Peyer's patch (tissue), 4 donors: ENCODE measurements at regions not wholly inside any gene's neighbourhood (a gene's known extent, or its start where the extent isn't known, plus 50 kb on each side); places are given as distances from the start of the nearest gene placed in this dataset.
"Not testable (repeated sequence)": the region's sequence is repeated elsewhere in the genome, so short reads cannot be mapped to it uniquely, and the experiment has no call there.

ENCODE experiments used
- DNase-seq, 3 donors: peaks; one replicate each; pipeline ENCODE4 v3.0.0-alpha.2; 2017 to 2019
- H3K27ac ChIP-seq, 4 donors: fragments of 200-600 bp; sonication (generic); one replicate each; pipeline ENCODE4 v1.5.1; 2016 to 2019
- H3K27me3 ChIP-seq, 2 donors: fragments of 200-600 bp; sonication (generic); one replicate each; pipeline ENCODE4 v1.5.1; 2019
- H3K36me3 ChIP-seq, 3 donors: fragments of 200-600 bp; sonication (generic); one replicate each; pipeline ENCODE4 v1.5.1; 2016 to 2019
- H3K4me1 ChIP-seq, 4 donors: fragments of 200-600 bp; sonication (generic); one replicate each; pipeline ENCODE4 v1.5.1; 2016 to 2019
- H3K4me3 ChIP-seq, 4 donors: fragments of 200-600 bp; sonication (generic); 1 replicate in 3 of 4; 2 replicates in 1 of 4; pipeline ENCODE4 v1.5.1; 2016 to 2019; ENCODE audit warnings: mild to moderate bottlenecking in 1 of 4
- H3K9me3 ChIP-seq, 4 donors: fragments of 200-600 bp; sonication (generic); one replicate each; pipeline ENCODE4 v1.5.1; 2016 to 2019; ENCODE audit warnings: mild to moderate bottlenecking in 1 of 4
- CTCF ChIP-seq, 6 experiments: fragments of 450-650 bp in 4 of 6; fragments of 200-600 bp in 2 of 6; sonication (generic) in 1 of 6; IDR thresholded peaks; one replicate each; pipeline ENCODE4 v1.5.1; 2017 to 2019; ENCODE audit warnings: antibody characterized with exemption in 6 of 6, mild to moderate bottlenecking in 3 of 6, moderate library complexity in 1 of 6
- POLR2A ChIP-seq, 2 donors: fragments of 450-650 bp; IDR thresholded peaks; one replicate each; pipeline ENCODE4 v1.5.1; 2017; ENCODE audit warnings: antibody characterized with exemption in 2 of 2, mild to moderate bottlenecking in 2 of 2, moderate library complexity in 2 of 2

- Histone ChIP-seq H3K36me3 (no peaks in the 10 kb centered on the region), H3K4me3 (no peak overlapping the region), H3K27me3 (no peaks in the 10 kb centered on the region), H3K4me1 (no peaks in the 10 kb centered on the region), H3K9me3 (peaks cover 0 to 4% (median 0%) of the 10 kb centered on the region in 4 donors), H3K27ac (no peak overlapping the region)
- TF ChIP-seq POLR2A (IDR thresholded peaks at IDR 0.05) (no peak), CTCF (IDR thresholded peaks at IDR 0.05) (no peak)
- no peak for DNase-seq
Observed at GRCh38 chr1:60849401-60849800, 233.0 kb upstream of the NFIA start.

GRCh38 chr1:60848583-60849188 is 233.7 kb upstream of the NFIA start:
- H3K4me1 ChIP-seq, result no peaks in the 10 kb centered on the region
- no peak for DNase-seq
- no peaks in the 10 kb centered on the region for H3K27me3 ChIP-seq
- no peak overlapping the region for H3K4me3 ChIP-seq
- H3K9me3 ChIP-seq, result peaks cover 0 to 4% (median 0%) of the 10 kb centered on the region in 4 donors
- no peak overlapping the region for H3K27ac ChIP-seq
- no peaks in the 10 kb centered on the region for H3K36me3 ChIP-seq
- TF ChIP-seq CTCF (IDR thresholded peaks at IDR 0.05), result peak in 4 of 6 experiments; percentile 21 to 62 (median 57)
- TF ChIP-seq POLR2A (IDR thresholded peaks at IDR 0.05), result no peak

GRCh38 chr1:60847855-60848582 is 234.3 kb upstream of the NFIA start:
- no peak overlapping the region for H3K4me3 ChIP-seq
- no peaks in the 10 kb centered on the region for H3K27me3 ChIP-seq
- TF ChIP-seq CTCF (IDR thresholded peaks at IDR 0.05), result no peak
- no peak for TF ChIP-seq POLR2A (IDR thresholded peaks at IDR 0.05)
- H3K27ac ChIP-seq, result no peak overlapping the region
- peaks cover 0 to 4% (median 0%) of the 10 kb centered on the region in 4 donors for H3K9me3 ChIP-seq
- no peak for DNase-seq
- no peaks in the 10 kb centered on the region for H3K4me1 ChIP-seq
- H3K36me3 ChIP-seq, result no peaks in the 10 kb centered on the region

- no peaks in the 10 kb centered on the region for H3K27me3 ChIP-seq
- H3K4me1 ChIP-seq, result no peaks in the 10 kb centered on the region
- TF ChIP-seq POLR2A (IDR thresholded peaks at IDR 0.05) (no peak), CTCF (IDR thresholded peaks at IDR 0.05) (no peak)
- no peaks in the 10 kb centered on the region for H3K36me3 ChIP-seq
- no peak overlapping the region for H3K27ac ChIP-seq
- DNase-seq, result no peak
- no peak overlapping the region for H3K4me3 ChIP-seq
- peaks cover 0 to 4% (median 0%) of the 10 kb centered on the region in 4 donors for H3K9me3 ChIP-seq
Observed at GRCh38 chr1:60847391-60847790, 235.0 kb upstream of the NFIA start.

GRCh38 chr1:60845659-60846058 is 236.7 kb upstream of the NFIA start:
- not testable (repeated sequence) for H3K36me3 ChIP-seq, H3K9me3 ChIP-seq, H3K27me3 ChIP-seq, H3K27ac ChIP-seq, H3K4me1 ChIP-seq, H3K4me3 ChIP-seq, DNase-seq

DNA sequence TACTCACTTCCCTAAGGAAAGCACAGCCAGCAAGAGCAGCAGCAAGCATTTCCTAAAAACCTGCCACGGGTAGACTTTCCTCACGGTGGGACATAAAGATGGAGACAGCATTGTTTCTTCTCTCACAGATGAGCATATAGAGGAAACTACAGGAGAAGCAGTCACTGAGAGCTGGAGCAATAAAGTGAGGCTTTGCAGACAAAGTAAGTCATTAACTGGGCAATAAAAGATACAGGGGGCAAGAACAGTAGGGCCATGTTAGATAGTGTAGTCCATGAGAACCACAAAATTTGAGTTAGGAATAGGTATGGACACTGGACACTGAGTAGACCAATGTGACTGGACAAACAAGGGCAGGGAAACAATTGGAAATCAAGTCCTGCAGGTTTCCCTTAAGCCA is 240.1 kb upstream of the NFIA start:
- Histone ChIP-seq H3K4me1 (no peaks in the 10 kb centered on the region), H3K36me3 (no peaks in the 10 kb centered on the region), H3K4me3 (no peak overlapping the region), H3K27ac (no peak overlapping the region), H3K9me3 (no peaks in the 10 kb centered on the region), H3K27me3 (no peaks in the 10 kb centered on the region)
- TF ChIP-seq CTCF (IDR thresholded peaks at IDR 0.05) (no peak), POLR2A (IDR thresholded peaks at IDR 0.05) (no peak)
- DNase-seq, result no peak
